Hippocampal formation (tissue), 2 donors: ENCODE measurements at regions not wholly inside any gene's neighbourhood (a gene's known extent, or its start where the extent isn't known, plus 50 kb on each side); places are given as distances from the start of the nearest gene placed in this dataset.
"Not testable (repeated sequence)": the region's sequence is repeated elsewhere in the genome, so short reads cannot be mapped to it uniquely, and the experiment has no call there.

Source experiments
- DNase-seq, 2 donors: peaks; one replicate each; lab custom pipeline; 2025; lab: John Stamatoyannopoulos, UW

DNA sequence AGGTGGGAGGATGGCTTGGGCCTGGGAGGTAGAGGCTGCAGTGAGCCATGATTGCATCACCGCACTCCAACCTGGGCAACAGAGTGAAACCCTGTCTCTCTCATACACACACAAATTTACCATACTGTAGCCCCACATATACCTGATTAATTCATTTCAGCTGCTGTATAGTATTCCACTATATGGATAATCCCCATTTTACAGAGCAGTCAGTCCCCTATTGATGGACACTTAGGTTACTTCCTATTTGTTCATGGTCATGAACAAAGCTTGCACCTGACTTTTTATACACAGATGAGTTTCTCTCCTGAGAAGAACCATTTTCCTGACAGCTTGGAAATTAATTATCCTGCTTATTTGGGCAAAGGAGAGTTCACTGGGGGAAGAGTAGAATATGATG lies 59.2 kb downstream of the EMX2 start:
- no peak for DNase-seq

DNA sequence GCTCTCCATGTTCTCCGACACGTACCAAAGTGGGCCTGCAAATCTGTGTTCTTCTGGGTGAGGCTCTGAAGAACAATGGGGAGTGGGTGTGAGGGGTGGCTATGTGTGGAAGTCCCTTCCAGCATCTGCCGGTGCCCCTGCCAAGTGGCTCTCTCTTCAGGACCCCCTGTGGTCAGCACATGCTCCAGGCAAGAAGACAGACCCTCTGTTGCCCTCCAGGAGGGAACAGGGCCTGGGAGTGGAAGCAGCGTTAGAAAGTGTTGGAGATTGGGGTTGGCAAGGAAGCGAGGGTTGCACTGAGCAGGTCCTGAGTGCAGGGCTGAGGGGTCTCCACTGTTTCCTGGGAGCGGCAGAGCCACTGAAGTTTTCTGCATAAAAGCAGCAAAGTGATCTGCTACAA lies 60.5 kb downstream of the EMX2 start:
- DNase-seq = no peak

DNA sequence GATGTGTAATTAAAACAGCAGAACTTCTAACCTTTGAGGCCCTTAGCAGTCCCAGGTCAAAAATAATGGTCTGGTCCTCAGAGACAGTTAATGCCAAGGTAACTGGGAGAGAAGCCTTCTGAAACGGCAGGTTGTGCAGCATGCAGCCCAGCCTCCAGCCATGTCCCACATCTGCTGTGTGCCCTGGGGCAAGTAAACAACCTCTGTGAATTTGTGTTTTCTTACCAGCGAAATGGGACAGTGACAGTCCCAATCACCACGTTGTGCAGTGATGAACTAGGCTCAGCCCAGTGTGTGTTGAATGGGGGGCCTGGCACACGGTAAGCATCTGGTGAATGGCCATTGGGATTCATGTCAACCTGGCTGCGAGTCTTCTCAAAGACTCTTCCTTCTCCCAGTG lies 61.2 kb downstream of the EMX2 start:
- DNase-seq = no peak

DNA sequence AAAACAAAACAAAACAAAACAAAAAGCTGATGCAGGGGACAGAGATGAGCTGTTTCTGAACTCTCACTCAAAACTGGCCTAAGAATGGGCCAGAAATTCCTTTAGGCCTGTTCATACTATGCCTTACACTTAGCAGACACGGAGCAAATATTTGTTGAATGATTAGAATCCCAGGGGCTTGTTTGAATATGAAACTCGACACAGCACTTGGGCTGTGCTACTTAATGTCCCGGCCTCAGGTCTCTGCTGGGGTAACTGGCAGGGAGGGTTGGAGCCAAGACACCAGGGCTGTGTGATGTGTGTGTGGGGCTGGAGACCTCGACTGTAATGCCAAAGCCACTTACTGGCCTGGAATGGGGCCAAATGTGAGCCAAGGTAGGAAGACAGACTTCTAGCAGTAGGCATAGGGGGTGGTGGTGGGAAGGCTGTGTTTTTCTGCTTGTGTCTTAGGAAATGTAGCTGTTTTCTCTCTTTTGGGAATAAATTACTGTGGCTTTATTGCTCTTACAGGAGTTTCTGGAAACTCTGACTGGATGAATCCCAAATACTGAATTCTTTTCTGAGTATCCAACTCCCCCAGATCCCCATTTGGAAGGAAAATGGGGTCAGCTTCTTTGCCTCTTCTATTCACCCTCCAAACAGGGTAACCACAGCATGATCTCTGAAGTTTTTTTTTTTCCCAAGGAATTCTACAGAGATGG lies 66.7 kb downstream of the EMX2 start:
- DNase-seq = peak in 1 of 2 donors; percentile 13

DNA sequence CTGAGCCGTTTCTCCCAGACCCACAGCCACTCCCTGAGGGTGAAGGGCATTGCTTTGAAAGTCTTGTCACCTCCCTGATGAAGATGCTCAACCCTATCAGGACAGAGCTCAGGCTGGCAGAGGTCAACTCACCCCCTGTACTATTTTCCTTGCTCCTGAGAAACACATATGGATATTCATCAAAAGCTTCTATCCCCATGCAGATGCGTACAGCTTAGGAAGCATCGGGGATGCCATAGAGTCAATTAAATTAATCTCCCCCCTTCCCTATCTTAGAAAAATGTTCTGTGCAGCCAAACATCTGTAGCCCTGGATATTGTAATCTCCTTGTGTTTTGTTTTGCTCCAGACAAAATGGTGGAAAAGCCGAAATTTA lies 67.2 kb downstream of the EMX2 start:
- no peak for DNase-seq

DNA sequence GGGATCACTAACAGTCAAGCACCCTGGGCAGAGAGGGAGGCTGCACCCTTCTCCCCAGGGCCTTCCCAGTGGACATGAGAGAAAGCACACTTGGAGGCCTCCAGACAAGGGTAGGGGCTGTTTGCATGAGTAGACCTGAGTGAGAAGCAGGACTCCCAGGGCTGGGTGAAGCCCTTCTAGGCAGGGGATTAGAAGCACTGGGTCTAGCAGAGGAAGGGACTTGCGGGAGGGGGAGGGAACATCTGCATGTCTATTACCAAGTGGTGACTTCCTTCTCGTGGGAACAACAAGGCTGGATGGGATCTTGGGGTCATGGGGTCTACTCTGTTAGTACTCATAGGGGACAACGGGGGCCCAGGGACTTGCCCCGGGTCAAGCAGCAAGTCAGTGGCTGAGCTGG lies 67.8 kb downstream of the EMX2 start:
- DNase-seq = no peak

DNA sequence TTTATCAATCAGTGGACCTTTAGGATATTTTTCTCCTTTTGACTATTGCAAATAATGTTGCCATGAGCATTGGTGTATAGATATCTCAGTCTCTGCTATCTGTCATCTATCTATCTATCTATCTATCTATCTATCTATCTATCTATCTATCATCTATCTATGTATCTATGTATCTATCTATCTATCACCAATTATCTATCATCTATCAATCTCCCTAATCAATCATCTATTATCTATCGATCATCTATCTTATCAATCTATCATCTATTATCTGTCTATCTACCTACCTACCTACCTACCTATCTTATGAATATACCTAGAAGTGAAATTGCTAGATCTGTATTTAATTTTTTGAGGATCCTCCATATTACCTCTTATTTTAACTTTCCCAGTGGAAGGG lies 69.6 kb downstream of the EMX2 start:
- DNase-seq = no peak

DNA sequence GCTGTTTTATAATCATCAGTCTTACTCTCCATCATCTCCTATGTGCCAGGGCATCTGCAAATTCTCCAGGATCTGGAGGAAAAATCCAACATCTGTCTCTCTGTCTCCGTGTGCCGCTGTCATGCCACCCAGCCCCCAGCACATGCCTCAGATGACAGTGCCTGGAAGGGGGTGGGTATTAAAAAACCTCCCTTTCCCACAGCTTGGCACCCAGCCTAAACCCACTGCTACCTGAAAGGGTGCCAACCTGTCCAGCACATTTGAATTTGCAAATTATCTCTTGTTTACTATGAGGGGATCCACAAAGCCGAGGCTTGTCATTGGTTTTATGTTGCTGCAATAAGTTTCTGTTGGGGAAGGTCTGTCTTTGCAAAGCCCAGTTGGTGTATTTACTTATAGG lies 73.1 kb downstream of the EMX2 start:
- no peak for DNase-seq

DNA sequence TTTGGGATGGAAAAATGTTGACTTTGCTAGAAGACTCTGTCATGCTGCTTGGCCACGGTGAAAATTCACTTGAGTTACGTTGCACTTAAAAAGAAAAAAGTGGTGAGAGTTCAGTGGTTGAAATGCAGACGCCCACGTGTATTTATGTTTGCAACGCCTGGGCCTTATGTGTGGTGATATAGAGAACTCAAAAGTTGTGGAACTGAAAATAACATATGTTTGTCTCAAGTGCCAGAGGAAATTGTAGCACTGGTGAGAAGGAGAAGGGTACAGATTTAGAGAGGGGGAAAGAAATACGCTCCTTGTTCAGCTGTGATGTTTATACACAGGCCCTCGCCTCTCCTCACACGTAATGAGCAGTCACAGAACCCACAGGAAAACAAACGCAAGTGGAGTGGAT lies 73.6 kb downstream of the EMX2 start:
- DNase-seq = no peak

DNA sequence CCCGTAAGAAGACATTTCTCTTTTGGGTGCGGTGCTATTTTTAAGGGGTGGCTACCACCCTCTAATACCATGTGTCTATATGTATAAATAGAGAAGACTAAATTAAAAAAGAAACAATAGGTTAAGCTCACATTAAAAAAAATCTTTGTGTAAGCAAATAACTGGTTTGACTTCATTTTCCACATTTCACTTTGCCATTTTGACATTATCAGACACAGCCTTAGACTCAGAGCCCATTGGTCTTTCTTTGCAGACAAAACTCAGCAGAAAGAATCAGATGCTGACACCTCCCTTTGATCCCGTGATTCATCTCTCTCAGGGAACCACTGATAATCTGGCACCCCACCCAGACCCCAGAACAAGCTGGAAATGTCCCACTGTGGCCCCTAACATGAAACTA lies 74.5 kb downstream of the EMX2 start:
- no peak for DNase-seq

DNA sequence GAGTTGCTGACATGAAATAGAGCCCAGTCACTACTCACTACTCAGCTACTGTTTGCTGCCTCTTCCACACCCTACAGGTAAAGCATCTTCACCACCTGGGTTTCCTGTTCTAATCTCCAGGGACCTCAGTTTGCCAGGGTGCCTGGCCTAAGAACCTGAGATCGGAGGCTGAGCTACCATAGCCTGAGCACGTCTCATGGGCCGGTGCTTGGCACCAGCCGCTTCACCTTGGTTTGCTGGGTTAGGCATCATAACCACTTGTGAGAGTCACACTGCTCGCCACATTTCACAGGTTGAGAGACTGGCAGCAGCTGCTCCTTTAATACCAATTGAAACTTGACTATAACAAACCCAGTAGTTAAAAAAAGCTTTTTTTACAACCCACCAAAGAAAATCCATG lies 75.1 kb downstream of the EMX2 start:
- DNase-seq = no peak

DNA sequence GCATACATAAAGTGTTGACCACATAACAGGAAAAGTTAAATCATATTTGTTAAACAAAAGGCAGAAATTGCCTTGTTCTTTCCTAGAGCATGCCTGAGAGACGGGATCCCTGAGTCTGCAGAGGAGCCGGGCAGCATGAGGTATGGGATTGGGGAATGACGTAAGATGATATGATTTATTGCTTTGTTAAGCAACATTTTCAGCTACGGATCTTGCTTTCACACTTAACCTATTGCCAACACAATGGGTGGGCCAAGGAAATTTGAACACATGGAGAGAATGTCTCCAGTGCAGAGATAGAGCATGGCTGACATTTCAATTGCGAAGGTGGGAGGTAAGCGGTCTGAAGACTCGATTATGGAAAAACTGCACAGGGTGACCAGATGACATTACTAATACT lies 76.7 kb downstream of the EMX2 start:
- DNase-seq = no peak

DNA sequence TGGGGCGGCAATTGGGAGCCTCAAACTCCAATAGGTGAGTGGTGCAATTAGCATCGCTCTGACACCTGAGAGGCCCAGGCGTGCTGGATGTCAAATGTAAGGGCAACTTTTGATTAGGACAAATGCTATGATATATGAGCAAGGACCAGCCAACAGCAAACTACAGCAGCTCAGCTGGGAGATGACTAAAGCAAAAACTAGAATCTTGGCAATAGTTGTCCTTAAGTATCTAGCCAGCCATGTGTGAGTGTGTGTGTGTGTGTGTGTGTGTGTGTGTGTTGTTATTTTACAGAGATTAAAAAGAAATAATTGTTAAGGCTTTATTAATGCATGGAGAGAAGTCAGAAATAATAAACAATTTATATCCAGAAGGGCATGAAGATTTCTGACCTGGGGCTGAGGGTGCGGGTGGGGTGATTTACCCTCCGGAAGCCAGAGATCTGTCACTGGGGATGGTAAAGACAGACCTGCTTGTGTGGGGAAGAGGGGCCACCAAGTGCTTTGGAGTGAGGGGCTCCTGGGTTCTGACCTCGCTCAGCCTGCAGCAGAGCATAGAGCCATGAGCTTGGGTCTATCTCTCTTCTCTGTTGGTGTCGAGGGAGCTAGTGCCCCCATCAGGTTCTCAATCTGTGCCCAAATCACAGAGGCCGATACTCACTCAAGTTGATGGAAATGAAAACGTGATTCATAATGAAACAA lies 77.3 kb downstream of the EMX2 start:
- no peak for DNase-seq

DNA sequence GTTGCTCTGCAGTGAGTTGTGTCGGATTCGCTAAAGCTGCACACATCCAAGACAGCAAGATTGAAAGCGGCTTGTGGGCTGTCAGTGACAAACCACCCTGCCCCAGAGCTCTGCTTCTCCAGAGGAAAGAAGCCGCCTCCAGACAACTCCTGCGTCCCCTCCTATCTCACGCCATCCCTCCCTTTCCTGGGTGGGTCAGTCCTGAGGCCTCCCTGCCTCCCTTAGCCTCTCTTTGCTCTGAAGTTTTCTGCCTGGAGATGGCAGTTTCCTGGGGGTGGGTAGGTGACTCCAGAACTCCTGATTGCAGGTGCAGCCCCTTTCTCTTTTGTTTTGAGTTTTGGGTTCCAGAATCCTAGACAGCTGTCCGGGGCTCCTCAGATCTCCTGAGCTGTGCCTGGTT lies 78.7 kb downstream of the EMX2 start:
- no peak for DNase-seq

DNA sequence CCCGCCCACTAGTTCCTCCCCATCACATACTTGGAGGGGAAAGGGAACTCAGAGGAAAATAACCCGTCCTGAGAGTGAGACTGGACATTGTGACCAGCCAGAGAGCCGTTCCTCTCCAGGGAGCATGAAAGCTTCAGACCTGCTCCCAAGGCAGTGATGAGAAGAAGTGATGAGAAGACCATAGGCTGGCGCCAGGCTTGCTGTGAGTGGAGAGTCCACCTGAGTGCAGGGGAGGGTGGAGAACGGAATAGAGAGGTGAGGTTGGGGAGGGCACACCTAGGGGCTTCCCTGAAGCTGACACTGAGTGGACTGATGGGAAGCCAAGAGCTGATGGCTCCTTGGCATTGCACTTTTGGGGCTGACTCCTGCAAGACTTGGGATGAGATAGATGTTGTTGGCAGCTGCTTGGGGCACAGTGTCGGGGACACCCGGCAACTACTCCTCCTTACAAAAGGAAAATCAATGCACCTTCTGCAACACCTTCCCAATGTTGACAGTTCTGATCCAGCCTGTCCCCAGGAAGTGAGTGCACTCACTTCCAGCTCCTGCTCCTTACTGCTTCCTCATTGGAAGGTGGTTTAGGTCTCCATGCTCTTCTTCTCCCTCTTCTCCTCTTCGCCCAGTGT lies 79.4 kb downstream of the EMX2 start:
- DNase-seq = no peak

DNA sequence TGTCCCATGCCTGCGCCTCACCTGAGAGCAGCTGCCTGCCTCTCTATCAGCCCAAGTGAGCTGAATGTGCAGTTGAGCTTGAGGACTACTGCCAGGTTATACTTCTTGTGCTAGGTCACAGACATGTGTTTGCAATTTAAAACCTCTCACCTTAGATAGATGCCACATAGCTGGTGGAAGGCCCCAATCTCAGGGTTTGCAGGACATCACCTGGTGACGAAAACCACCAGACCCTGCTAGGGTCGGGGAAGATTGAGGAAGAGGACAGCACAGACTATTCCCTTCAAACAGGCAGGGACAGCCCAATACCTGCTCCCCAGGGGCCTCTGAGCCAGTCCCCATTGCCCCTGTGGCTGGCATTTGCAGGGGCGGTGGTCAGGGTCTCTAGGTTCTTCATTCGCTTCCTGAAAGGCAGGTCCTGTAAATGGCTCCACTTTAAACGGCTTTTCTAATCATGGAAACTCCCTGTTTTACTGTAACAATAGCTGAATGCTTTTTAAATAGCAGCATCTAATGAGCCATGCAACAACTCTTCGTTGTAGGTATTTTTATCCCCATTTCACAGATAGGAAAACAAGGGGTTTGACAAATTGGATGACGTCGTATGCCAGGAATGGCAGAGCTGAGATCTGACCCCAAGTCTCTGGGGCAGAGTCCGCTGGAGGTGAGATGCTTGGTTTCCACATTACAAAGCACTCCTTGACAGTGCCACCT lies 80.1 kb downstream of the EMX2 start:
- no peak for DNase-seq

DNA sequence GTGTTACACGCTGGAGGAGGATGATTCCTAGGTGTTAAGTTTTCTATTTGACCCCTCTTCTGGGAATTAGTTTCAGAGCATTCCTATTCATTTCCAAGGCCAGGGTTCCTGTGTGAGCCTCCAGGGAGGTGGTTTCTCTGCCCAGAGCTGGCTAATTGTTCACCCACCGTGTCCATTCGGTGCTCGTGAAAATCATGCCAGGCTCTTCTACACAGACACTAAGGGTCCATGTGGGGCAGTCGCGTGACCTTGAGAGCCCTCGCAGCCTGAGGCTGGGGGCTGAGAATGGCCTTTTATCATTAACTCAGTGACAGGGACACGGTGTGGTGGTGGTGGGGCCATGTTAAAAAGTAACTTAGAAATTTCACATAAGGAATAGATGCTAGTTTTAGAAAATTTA lies 83.7 kb downstream of the EMX2 start:
- no peak for DNase-seq

DNA sequence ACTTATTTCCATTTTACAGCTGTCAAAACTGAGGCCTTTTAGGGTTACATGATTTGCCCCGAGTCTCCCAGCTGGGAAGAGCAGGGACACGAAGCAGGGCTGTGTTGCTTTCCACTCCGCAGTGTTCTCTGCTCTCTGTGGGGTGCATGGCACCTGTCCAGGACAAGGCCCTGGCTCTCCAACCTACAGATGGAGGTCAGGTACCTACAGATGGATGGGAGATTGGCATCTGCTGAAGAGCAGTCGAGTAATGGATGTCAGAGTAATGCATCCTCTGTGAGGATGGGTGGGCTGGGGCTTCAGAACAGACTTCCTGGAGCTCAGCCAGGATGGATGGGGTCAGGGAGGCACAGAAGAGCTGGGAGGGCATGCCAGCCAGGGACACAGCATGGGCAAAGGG lies 85.0 kb downstream of the EMX2 start:
- DNase-seq = no peak

DNA sequence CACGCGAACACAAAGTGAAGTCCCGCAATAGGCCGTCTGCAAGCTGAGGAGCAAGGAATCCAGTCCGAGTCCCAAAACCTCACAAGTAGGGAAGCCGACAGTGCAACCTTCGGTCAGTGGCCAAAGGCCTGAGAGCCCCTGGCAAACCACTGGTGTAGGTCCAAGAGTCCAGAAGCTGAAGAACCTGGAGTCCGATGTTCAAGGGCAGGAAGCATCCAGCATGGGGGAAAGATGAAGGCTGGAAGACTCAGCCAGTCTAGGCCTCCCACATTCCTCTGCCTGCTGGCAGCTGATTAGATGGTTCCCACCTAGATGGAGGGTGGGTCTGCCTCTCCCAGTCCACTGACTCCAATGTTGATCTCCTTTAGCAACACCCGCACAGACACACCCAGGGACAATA lies 87.2 kb downstream of the EMX2 start:
- not testable (repeated sequence) for DNase-seq

DNA sequence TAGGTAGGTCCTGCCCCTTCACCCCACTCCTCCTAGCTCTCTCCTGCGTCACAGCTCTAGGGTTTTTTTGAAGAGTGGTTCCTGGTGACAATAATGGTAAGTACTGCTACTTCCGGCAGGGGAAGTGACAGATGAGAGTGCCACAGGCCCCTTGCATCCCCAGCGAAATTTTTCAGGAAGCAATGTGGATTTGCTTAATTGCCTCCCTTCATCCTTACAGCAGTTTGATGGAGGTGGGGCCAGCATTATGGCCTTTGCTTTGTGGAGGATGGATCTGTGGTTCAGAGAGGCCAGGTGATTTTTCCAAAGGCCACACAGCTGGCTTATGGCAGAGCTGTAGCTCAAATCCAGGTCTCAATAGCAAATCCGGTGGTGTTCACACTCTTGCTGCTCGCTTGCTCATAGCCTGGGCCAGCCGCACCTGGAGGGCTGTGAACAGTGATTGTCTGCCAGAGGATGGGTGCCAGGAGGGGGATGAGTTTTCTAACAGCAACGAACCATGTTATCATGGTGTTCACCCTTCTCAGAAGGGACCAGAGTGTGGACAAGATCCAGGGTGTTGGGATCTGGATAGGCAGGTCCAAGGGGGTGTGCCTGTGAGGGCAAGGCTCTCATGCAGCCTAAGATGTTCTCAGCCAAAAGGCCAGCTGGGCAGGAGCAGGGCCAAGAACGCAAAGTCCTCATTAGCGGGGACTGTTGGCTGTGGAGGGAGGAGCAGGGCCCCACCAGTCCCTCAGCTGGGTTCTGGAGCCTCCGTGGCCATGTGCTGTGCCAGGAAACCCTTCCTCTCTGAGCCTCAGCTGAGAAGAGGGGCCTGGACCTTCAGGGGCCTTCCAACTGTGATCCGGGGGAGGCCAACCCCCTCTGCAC lies 89.0 kb downstream of the EMX2 start:
- DNase-seq = peak; percentile 27 to 49

DNA sequence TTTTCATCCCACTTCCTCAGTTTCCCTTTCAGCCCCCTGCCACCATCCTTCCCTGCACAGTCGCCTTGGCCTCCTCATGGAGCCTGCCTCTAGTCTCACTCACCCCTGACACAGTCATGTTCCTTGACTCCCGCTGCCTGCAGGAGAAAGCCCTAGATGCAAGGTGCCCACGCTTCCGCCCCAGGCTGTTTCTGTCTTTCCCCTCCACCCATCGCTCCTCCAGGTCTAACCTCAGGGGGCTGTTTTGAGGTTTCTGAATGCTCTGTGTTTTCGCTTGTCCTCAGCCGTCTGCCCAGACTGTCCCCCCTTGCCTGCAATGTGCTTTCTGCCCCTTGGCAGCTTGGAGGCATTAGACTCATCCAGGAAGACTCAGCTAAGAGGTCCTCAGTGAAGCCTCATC lies 89.9 kb downstream of the EMX2 start:
- no peak for DNase-seq

DNA sequence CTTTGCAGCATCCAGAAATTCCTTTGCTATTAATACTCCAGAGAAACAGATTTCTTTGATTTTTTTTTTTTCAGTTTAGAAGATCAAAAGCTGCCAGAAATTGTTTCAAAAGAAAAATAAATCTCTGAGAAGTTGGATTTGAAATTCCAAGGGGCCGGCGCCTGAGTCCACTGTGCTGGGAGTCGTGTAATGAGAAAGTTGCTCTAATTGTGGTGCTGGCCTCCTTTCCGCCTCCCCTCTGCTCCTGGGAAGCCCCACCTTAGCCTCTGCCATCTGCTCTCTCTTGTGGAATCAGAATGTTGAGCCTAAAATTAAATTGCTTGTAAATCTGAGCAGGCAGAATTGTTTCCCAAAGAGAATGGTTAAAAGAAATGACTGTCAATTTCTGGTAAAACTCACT lies 93.3 kb downstream of the EMX2 start:
- peak in 1 of 2 donors; percentile 4 for DNase-seq
